K562 (cell line): ENCODE measurements at regions not wholly inside any gene's neighbourhood (a gene's known extent, or its start where the extent isn't known, plus 50 kb on each side); places are given as distances from the start of the nearest gene placed in this dataset.

ENCODE experiments used
- ATAC-seq: fragments of 200-7000 bp; cut with Tn5 transposase; 3 replicates; pipeline ENCODE4 v1.9.1; 2020; ENCODE audit warnings: moderate library complexity
- BruUV-seq: library from RNA; stranded (reverse); fragments of 400-500 nt; replicated peaks from 2 replicates; lab custom pipeline; 2021; lab: Mats Ljungman, UMichigan
- CTCF ChIA-PET: fragments of 300-600 bp; formaldehyde crosslinking; extraction: SDS; loops from one replicate; lab custom pipeline; 2021; ENCODE audit warnings: low intra/inter-chr PET ratio; lab: Yijun Ruan, JAX
- POLR2A ChIA-PET: fragments of 300-600, 350-650 bp; sonication (Branson Sonifier 250); formaldehyde crosslinking; extraction: SDS; loops from one replicate; lab custom pipeline; 2021; ENCODE audit warnings: antibody characterized with exemption, inconsistent platforms; lab: Yijun Ruan, JAX
- DNase-seq, 4 experiments: peaks; one replicate each; pipeline versions ENCODE4 v3.0.0 to v3.0.0-alpha.2; 2011 to 2018; ENCODE audit warnings: low spot score in 3 of 4, mixed read lengths in 3 of 4; ENCODE audit errors: extremely low read depth in 1 of 4
- FAIRE-seq: peaks from 2 replicates; lab custom pipeline; 2011; peaks lifted over from hg19 to GRCh38; lab: Jason Lieb, UNC
- H2AFZ ChIP-seq: 2 replicates; pipeline ENCODE4 v1.6.0; 2011; ENCODE audit warnings: low read depth, low read length, control low read depth, inconsistent platforms
- H3K27ac ChIP-seq: fragments of 200-600 bp; 3 replicates; pipeline ENCODE4 v1.8.0; 2011; ENCODE audit warnings: low read depth, mild to moderate bottlenecking, control low read depth, inconsistent platforms, low read length, moderate library complexity, mixed read lengths; ENCODE audit errors: extremely low read depth
- H3K27me3 ChIP-seq, 2 experiments: fragments of 300-600 bp in 1 of 2; 2 replicates in 1 of 2; 3 replicates in 1 of 2; pipeline versions ENCODE4 v1.6.0 to v1.8.0; 2011; ENCODE audit warnings: inconsistent platforms in 2 of 2, low read length in 2 of 2, mild to moderate bottlenecking in 1 of 2, mixed read lengths in 1 of 2, moderate library complexity in 1 of 2; ENCODE audit not compliant: control insufficient read depth in 2 of 2, insufficient read depth in 2 of 2
- H3K36me3 ChIP-seq: fragments of 300-600 bp; 3 replicates; pipeline ENCODE4 v1.8.0; 2011; ENCODE audit warnings: mild to moderate bottlenecking, low read length, inconsistent platforms; ENCODE audit not compliant: control insufficient read depth, insufficient read depth
- H3K4me1 ChIP-seq, 2 experiments: fragments of 200-600 bp in 1 of 2; replicated peaks in 1 of 2; 2 replicates in 1 of 2; 3 replicates in 1 of 2; pipeline versions ENCODE4 v1.5.1 to v1.8.0; 2011; ENCODE audit warnings: inconsistent platforms in 2 of 2, low read length in 2 of 2, mild to moderate bottlenecking in 1 of 2, mixed read lengths in 1 of 2, moderate library complexity in 1 of 2; ENCODE audit not compliant: control insufficient read depth in 2 of 2, insufficient read depth in 2 of 2
- H3K4me2 ChIP-seq: 2 replicates; pipeline ENCODE4 v1.6.1; 2011; ENCODE audit warnings: low read length, control low read depth, inconsistent platforms, mixed read lengths; ENCODE audit not compliant: insufficient read depth
- H3K4me3 ChIP-seq: fragments of 200-600 bp; sonication (generic), shearing (Covaris generic); 2 replicates; pipeline ENCODE4 v1.5.1; 2016; ENCODE audit warnings: control low read depth, inconsistent platforms
- H3K79me2 ChIP-seq: fragments of 200-600 bp; 3 replicates; pipeline ENCODE4 v1.8.0; 2011; ENCODE audit warnings: low read length, inconsistent platforms; ENCODE audit not compliant: control insufficient read depth, insufficient read depth
- H3K9ac ChIP-seq, 2 experiments: 2 replicates each; pipeline versions ENCODE4 v1.6.0 to v1.6.1; 2011; ENCODE audit warnings: low read depth in 2 of 2, low read length in 2 of 2, control low read depth in 1 of 2, inconsistent platforms in 1 of 2, mild to moderate bottlenecking in 1 of 2, mixed read lengths in 1 of 2; ENCODE audit not compliant: insufficient read depth in 1 of 2
- H3K9me1 ChIP-seq: one replicate; pipeline ENCODE4 v1.6.0; 2011; ENCODE audit warnings: inconsistent platforms, mild to moderate bottlenecking, low read length, moderate library complexity; ENCODE audit not compliant: control insufficient read depth, insufficient read depth
- H3K9me3 ChIP-seq: replicated peaks from 2 replicates; pipeline ENCODE4 v1.5.1; 2011; ENCODE audit warnings: low read depth, low read length, inconsistent platforms; ENCODE audit not compliant: control insufficient read depth, insufficient read depth
- H4K20me1 ChIP-seq: replicated peaks from 2 replicates; pipeline ENCODE4 v1.6.1; 2011; ENCODE audit warnings: low read length, inconsistent platforms, mixed read lengths; ENCODE audit not compliant: control insufficient read depth, insufficient read depth
- C11orf30 ChIP-seq: fragments of 450-650 bp; IDR thresholded peaks from 2 replicates; pipeline ENCODE4 v1.6.1; 2016; ENCODE audit warnings: low read depth, mild to moderate bottlenecking
- HDAC2 ChIP-seq: fragments of 450-650 bp; IDR thresholded peaks from 2 replicates; pipeline ENCODE4 v1.6.1; 2016; ENCODE audit warnings: mild to moderate bottlenecking
- MAFF ChIP-seq: IDR thresholded peaks from 2 replicates; pipeline ENCODE4 v1.6.1; 2012; ENCODE audit warnings: low read length, improper control_type of control experiment
- MAFG ChIP-seq: fragments of 450-650 bp; conservative IDR thresholded peaks from 2 replicates; pipeline ENCODE4 v1.6.1; 2016; ENCODE audit warnings: missing genetic modification characterization, missing compliant biosample characterization
- NFXL1 ChIP-seq: fragments of 450-650 bp; formaldehyde crosslinking; IDR thresholded peaks from 2 replicates; pipeline ENCODE4 v1.4.0; 2021; ENCODE audit warnings: mild to moderate bottlenecking
- TAF15 ChIP-seq: fragments of 200-400 bp; formaldehyde crosslinking; IDR thresholded peaks from 2 replicates; pipeline ENCODE4 v1.6.1; 2017; ENCODE audit warnings: mild to moderate bottlenecking, low read depth, low read length, moderate library complexity
- ZFX ChIP-seq: sonication (generic); formaldehyde crosslinking; IDR thresholded peaks from 2 replicates; pipeline ENCODE4 v1.8.0; 2022; ENCODE audit warnings: mild to moderate bottlenecking, missing genetic modification reagents, moderate library complexity
- ZNF316 ChIP-seq: fragments of 450-650 bp; IDR thresholded peaks from 2 replicates; pipeline ENCODE4 v1.6.1; 2016
- WGBS: fragments of 100-300 bp; shearing (Covaris generic); methylation state at CpG from one replicate; pipeline ENCODE4 v1.1.6; 2016; ENCODE audit warnings: low coverage, mixed read lengths; ENCODE audit not compliant: insufficient coverage; ENCODE audit errors: missing lambda C conversion rate; 5-methylcytosine and 5-hydroxymethylcytosine counted together
- in situ Hi-C: fragments of 300-500 bp; cut with MboI; formaldehyde crosslinking; loops from 4 replicates; pipeline ENCODE4 v1.15.0; 2018; ENCODE audit warnings: inconsistent platforms, mixed read lengths
- intact Hi-C: fragments of 100-400 bp; cut with micrococcal nuclease; formaldehyde crosslinking; loops from 2 replicates; pipeline ENCODE4 v1.14.2; 2022
- TF ChIP-seq, protein P1 (sequence below): fragments of 450-650 bp; IDR thresholded peaks from 2 replicates; pipeline ENCODE4 v1.6.1; 2014; ENCODE audit warnings: low read depth, mild to moderate bottlenecking, moderate library complexity, borderline replicate concordance

DNA sequence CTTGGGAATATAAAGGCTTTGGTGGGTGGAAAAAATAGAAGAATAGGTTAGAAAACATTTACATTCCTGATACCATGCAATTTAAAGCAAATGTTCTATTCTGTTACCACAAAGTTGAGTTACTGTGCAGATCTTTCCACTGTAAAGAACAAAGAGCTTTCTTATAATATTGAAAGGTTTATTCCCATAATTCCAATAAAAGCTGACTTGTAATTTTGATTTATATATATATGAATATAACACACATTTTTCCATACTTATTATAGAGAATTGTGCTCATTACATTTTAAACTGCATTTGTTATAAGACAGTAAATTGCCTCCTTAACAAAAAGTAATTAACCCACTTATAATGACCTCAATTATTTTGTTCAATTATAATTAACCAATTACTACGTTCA is 135.9 kb downstream of the RNASET2 start:
- no peaks in the 10 kb centered on the region; a peak in 1 of 5 replicates for H3K4me1 ChIP-seq
- H3K9me3 ChIP-seq, result no peaks in the 10 kb centered on the region
- H4K20me1 ChIP-seq, result 0 out of 2 replicates have a peak, but pooled peaks cover 2% of the 10 kb centered on the region
- H3K27me3 ChIP-seq, result peaks cover 11 to 34% of the 10 kb centered on the region in 2 experiments; a peak in 4 of 5 replicates
- H3K9me1 ChIP-seq, result no peaks in the 10 kb centered on the region
- 8% methylated on average over 1 of the region's 1 CpG for WGBS
- no peak overlapping the region for H2AFZ ChIP-seq
- intact Hi-C loops, result no loop called here
- in situ Hi-C loops, result no loop called here
- H3K27ac ChIP-seq, result no peak overlapping the region
- H3K36me3 ChIP-seq, result no peaks in the 10 kb centered on the region
- FAIRE-seq (no peak), DNase-seq (no peak), ATAC-seq (no peak)
- CTCF ChIA-PET, result no interaction called here
- no peak overlapping the region for H3K4me2 ChIP-seq
- H3K79me2 ChIP-seq, result no peaks in the 10 kb centered on the region
- TF ChIP-seq MAFG (tag) (0 out of 2 replicates have a peak, but pooled peaks have one; percentile 11), C11orf30 (peak; percentile 52), ZNF316 (peak; percentile 68; the same call in 1 of the 2 replicates), ZFX (CRISPR knock-in tag) (no peak), MAFF (peak; percentile 5; the same call in 1 of the 2 replicates), TAF15 (no peak), HDAC2 (no peak), NFXL1 (CRISPR knock-in tag) (no peak)
- TF ChIP-seq, protein P1, sequence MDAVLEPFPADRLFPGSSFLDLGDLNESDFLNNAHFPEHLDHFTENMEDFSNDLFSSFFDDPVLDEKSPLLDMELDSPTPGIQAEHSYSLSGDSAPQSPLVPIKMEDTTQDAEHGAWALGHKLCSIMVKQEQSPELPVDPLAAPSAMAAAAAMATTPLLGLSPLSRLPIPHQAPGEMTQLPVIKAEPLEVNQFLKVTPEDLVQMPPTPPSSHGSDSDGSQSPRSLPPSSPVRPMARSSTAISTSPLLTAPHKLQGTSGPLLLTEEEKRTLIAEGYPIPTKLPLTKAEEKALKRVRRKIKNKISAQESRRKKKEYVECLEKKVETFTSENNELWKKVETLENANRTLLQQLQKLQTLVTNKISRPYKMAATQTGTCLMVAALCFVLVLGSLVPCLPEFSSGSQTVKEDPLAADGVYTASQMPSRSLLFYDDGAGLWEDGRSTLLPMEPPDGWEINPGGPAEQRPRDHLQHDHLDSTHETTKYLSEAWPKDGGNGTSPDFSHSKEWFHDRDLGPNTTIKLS, result no peak
- TF ChIP-seq, all 486 proteins: peak for 4
- Histone ChIP-seq H3K4me3 (no peak overlapping the region), H3K9ac (no peak overlapping the region)
- BruUV-seq, result no TSS peak
- POLR2A ChIA-PET, result interaction anchor here (0.7 to 1.0 kb wide), 2 partner anchors 9 to 131 kb away, joined by 3 to 4 read pairs; no protein-coding TSS in a partner anchor
